Loucy (cell line): ENCODE measurements at regions not wholly inside any gene's neighbourhood (a gene's known extent, or its start where the extent isn't known, plus 50 kb on each side); places are given as distances from the start of the nearest gene placed in this dataset.

Experiments
- H2AFZ ChIP-seq: fragments of 200-600 bp; sonication (generic); 2 replicates; pipeline ENCODE4 v1.6.0; 2016; ENCODE audit warnings: antibody characterized with exemption, mild to moderate bottlenecking, low read length, moderate library complexity
- H3F3A ChIP-seq: fragments of 200-600 bp; 2 replicates; pipeline ENCODE4 v1.6.0; 2016; ENCODE audit warnings: antibody characterized with exemption, low read depth, mild to moderate bottlenecking
- H3K27me3 ChIP-seq: fragments of 200-600 bp; sonication (generic); 2 replicates; pipeline ENCODE4 v1.6.1; 2014; ENCODE audit warnings: low read length, mild to moderate bottlenecking; ENCODE audit not compliant: insufficient read depth, poor library complexity, severe bottlenecking
- H3K36me3 ChIP-seq: fragments of 200-600 bp; sonication (generic); 2 replicates; pipeline ENCODE4 v1.6.1; 2016; ENCODE audit warnings: low read length; ENCODE audit not compliant: insufficient read depth
- H3K4me1 ChIP-seq: fragments of 200-600 bp; sonication (generic); 2 replicates; pipeline ENCODE4 v1.5.1; 2014; ENCODE audit warnings: low read length, mild to moderate bottlenecking; ENCODE audit not compliant: insufficient read depth, poor library complexity, severe bottlenecking
- H3K4me2 ChIP-seq: fragments of 200-600 bp; sonication (generic); 2 replicates; pipeline ENCODE4 v1.6.0; 2014; ENCODE audit warnings: antibody characterized with exemption, low read length, low read depth, mild to moderate bottlenecking; ENCODE audit not compliant: poor library complexity, severe bottlenecking
- H3K4me3 ChIP-seq: fragments of 200-600 bp; sonication (generic); 2 replicates; pipeline ENCODE4 v1.5.1; 2014; ENCODE audit warnings: low read length, mild to moderate bottlenecking, mixed read lengths; ENCODE audit not compliant: poor library complexity, severe bottlenecking
- H3K79me2 ChIP-seq: fragments of 200-600 bp; sonication (generic); 2 replicates; pipeline ENCODE4 v1.6.1; 2014; ENCODE audit warnings: low read length; ENCODE audit not compliant: insufficient read depth
- H3K9ac ChIP-seq: fragments of 200-600 bp; sonication (generic); 2 replicates; pipeline ENCODE4 v1.6.0; 2014; ENCODE audit warnings: mild to moderate bottlenecking, low read depth, low read length, moderate library complexity; ENCODE audit not compliant: poor library complexity, severe bottlenecking
- H3K9me2 ChIP-seq: fragments of 200-600 bp; sonication (generic); replicated peaks from 2 replicates; pipeline ENCODE4 v1.6.1; 2016; ENCODE audit warnings: low read depth, low read length, mixed read lengths
- H3K9me3 ChIP-seq: fragments of 200-600 bp; sonication (generic); 2 replicates; pipeline ENCODE4 v1.6.1; 2014; ENCODE audit warnings: mild to moderate bottlenecking, antibody characterized with exemption, low read length, low read depth; ENCODE audit not compliant: insufficient read depth
- H4K20me1 ChIP-seq: fragments of 200-600 bp; sonication (generic); 2 replicates; pipeline ENCODE4 v1.6.0; 2014; ENCODE audit warnings: antibody characterized with exemption, low read length, mild to moderate bottlenecking; ENCODE audit not compliant: insufficient read depth, poor library complexity, severe bottlenecking
- EZH2phosphoT487 ChIP-seq: fragments of 200-600 bp; IDR thresholded peaks from 2 replicates; pipeline ENCODE4 v1.6.1; 2018; ENCODE audit warnings: antibody characterized with exemption, mild to moderate bottlenecking, moderate library complexity, borderline replicate concordance
- TF ChIP-seq, protein P1 (sequence below): fragments of 200-600 bp; sonication (generic); conservative IDR thresholded peaks from 2 replicates; pipeline ENCODE4 v1.5.1; 2014; ENCODE audit warnings: mild to moderate bottlenecking, antibody characterized with exemption, low read length

- Histone ChIP-seq H3K9me3 (no peaks in the 10 kb centered on the region; the same call in 1 of the 2 replicates), H4K20me1 (no peaks in the 10 kb centered on the region), H3K27me3 (no peaks in the 10 kb centered on the region), H3K79me2 (no peaks in the 10 kb centered on the region), H2AFZ (no peak overlapping the region), H3K36me3 (no peaks in the 10 kb centered on the region), H3K4me2 (no peak overlapping the region), H3F3A (no peaks in the 10 kb centered on the region), H3K9ac (no peak overlapping the region), H3K4me1 (no peaks in the 10 kb centered on the region), H3K9me2 (no peaks in the 10 kb centered on the region), H3K4me3 (no peak overlapping the region)
- TF ChIP-seq, protein P1, sequence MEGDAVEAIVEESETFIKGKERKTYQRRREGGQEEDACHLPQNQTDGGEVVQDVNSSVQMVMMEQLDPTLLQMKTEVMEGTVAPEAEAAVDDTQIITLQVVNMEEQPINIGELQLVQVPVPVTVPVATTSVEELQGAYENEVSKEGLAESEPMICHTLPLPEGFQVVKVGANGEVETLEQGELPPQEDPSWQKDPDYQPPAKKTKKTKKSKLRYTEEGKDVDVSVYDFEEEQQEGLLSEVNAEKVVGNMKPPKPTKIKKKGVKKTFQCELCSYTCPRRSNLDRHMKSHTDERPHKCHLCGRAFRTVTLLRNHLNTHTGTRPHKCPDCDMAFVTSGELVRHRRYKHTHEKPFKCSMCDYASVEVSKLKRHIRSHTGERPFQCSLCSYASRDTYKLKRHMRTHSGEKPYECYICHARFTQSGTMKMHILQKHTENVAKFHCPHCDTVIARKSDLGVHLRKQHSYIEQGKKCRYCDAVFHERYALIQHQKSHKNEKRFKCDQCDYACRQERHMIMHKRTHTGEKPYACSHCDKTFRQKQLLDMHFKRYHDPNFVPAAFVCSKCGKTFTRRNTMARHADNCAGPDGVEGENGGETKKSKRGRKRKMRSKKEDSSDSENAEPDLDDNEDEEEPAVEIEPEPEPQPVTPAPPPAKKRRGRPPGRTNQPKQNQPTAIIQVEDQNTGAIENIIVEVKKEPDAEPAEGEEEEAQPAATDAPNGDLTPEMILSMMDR: no peak
- no peak for TF ChIP-seq EZH2phosphoT487
These were observed 333.7 kb upstream of the SHH start for GRCh38 chr7:156145996-156146395.

DNA sequence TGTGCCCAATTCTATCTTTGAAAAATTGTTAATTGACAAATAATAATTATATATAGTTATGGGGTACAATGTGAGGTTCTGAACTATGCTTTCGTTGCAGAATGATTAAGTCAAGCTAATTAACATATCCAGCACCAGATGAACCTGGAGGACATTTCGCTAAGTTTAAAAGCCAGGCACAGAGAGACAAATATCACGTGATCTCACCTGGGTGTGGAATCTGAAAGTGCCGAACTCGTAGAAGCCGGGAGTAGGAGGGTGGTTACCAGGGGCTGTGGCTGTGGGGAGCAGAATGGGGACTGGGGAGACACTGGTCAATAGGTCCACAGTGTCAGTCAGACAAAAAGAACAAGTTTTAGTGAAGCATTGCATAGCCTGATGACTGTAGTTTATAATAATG, 332.9 kb upstream of the SHH start:
- Histone ChIP-seq H3K9me2 (no peaks in the 10 kb centered on the region), H3F3A (no peaks in the 10 kb centered on the region), H3K4me3 (no peak overlapping the region), H3K9ac (no peak overlapping the region), H2AFZ (no peak overlapping the region), H3K4me1 (no peaks in the 10 kb centered on the region), H3K9me3 (no peaks in the 10 kb centered on the region; the same call in 1 of the 2 replicates), H3K36me3 (no peaks in the 10 kb centered on the region), H3K27me3 (no peaks in the 10 kb centered on the region), H3K79me2 (no peaks in the 10 kb centered on the region), H4K20me1 (no peaks in the 10 kb centered on the region), H3K4me2 (no peak overlapping the region)
- TF ChIP-seq, protein P1: no peak
- no peak for TF ChIP-seq EZH2phosphoT487

DNA sequence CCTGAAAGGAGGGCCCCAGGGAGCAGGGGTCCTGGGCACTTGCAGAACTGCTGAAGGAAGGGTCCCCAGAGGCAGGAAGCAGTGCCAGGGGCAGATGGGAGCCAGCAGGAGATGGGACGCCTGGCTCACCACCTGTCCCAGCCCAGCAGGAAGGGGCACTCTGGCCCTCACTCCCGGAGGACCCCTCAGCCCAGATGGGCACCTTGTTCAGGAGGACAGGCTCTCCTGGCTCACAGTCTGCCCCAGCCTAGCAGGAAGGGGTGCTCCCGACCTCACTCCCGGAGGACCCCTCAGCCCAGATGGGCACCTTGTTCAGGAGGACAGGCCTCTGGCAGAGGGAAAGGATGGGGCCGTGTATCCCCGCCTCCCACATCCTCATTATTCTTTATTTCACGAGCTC, 331.4 kb upstream of the SHH start:
- Histone ChIP-seq H3K36me3 (no peaks in the 10 kb centered on the region), H3K79me2 (no peaks in the 10 kb centered on the region), H3K4me3 (no peak overlapping the region), H3K9ac (no peak overlapping the region), H3K9me2 (no peaks in the 10 kb centered on the region), H3K9me3 (no peaks in the 10 kb centered on the region; the same call in 1 of the 2 replicates), H4K20me1 (no peaks in the 10 kb centered on the region), H3K27me3 (no peaks in the 10 kb centered on the region), H2AFZ (no peak overlapping the region), H3F3A (no peaks in the 10 kb centered on the region), H3K4me2 (no peak overlapping the region), H3K4me1 (no peaks in the 10 kb centered on the region)
- no peak for TF ChIP-seq EZH2phosphoT487
- TF ChIP-seq, protein P1: no peak
